H9 (cell line): ENCODE measurements at regions not wholly inside any gene's neighbourhood (a gene's known extent, or its start where the extent isn't known, plus 50 kb on each side); places are given as distances from the start of the nearest gene placed in this dataset.

Experiments used
- DNase-seq: peaks from one replicate; pipeline ENCODE4 v3.0.0-alpha.2; 2017
- H2AFZ ChIP-seq: one replicate; pipeline ENCODE4 v1.6.1; 2013; ENCODE audit warnings: mild to moderate bottlenecking, low read length, control low read depth, moderate library complexity
- H2AK5ac ChIP-seq: 2 replicates; pipeline ENCODE4 v1.6.1; 2013; ENCODE audit warnings: low read length, control low read depth, mixed read lengths; ENCODE audit not compliant: insufficient read length
- H2BK120ac ChIP-seq: one replicate; pipeline ENCODE4 v1.6.1; 2013; ENCODE audit warnings: low read depth, mild to moderate bottlenecking, low read length, control low read depth, inconsistent platforms; ENCODE audit not compliant: poor library complexity, severe bottlenecking
- H2BK12ac ChIP-seq: 2 replicates; pipeline ENCODE4 v1.6.1; 2013; ENCODE audit warnings: low read length, control low read depth, mixed read lengths, low read depth; ENCODE audit not compliant: insufficient read length
- H2BK15ac ChIP-seq: 2 replicates; pipeline ENCODE4 v1.6.1; 2013; ENCODE audit warnings: low read depth, low read length, control low read depth
- H2BK20ac ChIP-seq: one replicate; pipeline ENCODE4 v1.6.1; 2013; ENCODE audit warnings: low read depth, mild to moderate bottlenecking, low read length, control low read depth, inconsistent platforms; ENCODE audit not compliant: poor library complexity, severe bottlenecking
- H2BK5ac ChIP-seq: 2 replicates; pipeline ENCODE4 v1.6.1; 2013; ENCODE audit warnings: low read length, control low read depth, mixed read lengths; ENCODE audit not compliant: insufficient read length
- H3K14ac ChIP-seq: 2 replicates; pipeline ENCODE4 v1.6.1; 2013; ENCODE audit warnings: low read length, control low read depth; ENCODE audit not compliant: insufficient read depth
- H3K18ac ChIP-seq: 2 replicates; pipeline ENCODE4 v1.6.1; 2013; ENCODE audit warnings: low read depth, mild to moderate bottlenecking, mixed read lengths, low read length, control low read depth; ENCODE audit not compliant: insufficient read length
- H3K23ac ChIP-seq: 2 replicates; pipeline ENCODE4 v1.6.1; 2013; ENCODE audit warnings: low read length, control low read depth, mixed read lengths, low read depth; ENCODE audit not compliant: insufficient read length
- H3K23me2 ChIP-seq: 2 replicates; pipeline ENCODE4 v1.6.1; 2013; ENCODE audit warnings: low read depth, mild to moderate bottlenecking, mixed read lengths, low read length, control low read depth; ENCODE audit not compliant: insufficient read length, poor library complexity, severe bottlenecking
- H3K27ac ChIP-seq: 2 replicates; pipeline ENCODE4 v1.5.1; 2013; ENCODE audit warnings: low read length, control low read depth, mixed read lengths, low read depth; ENCODE audit not compliant: insufficient read length
- H3K27me3 ChIP-seq: 2 replicates; pipeline ENCODE4 v1.6.1; 2013; ENCODE audit warnings: low read length, control low read depth, inconsistent platforms; ENCODE audit not compliant: insufficient read depth
- H3K4ac ChIP-seq: 2 replicates; pipeline ENCODE4 v1.6.1; 2013; ENCODE audit warnings: low read depth, mild to moderate bottlenecking, control low read depth, inconsistent platforms, low read length, moderate library complexity
- H3K4me1 ChIP-seq: 2 replicates; pipeline ENCODE4 v1.6.1; 2013; ENCODE audit warnings: low read length, control low read depth, inconsistent platforms; ENCODE audit not compliant: insufficient read depth
- H3K4me2 ChIP-seq: 2 replicates; pipeline ENCODE4 v1.6.1; 2013; ENCODE audit warnings: low read length, control low read depth, mixed read lengths; ENCODE audit not compliant: insufficient read length, insufficient read depth
- H3K56ac ChIP-seq: 2 replicates; pipeline ENCODE4 v1.6.1; 2013; ENCODE audit warnings: low read depth, mild to moderate bottlenecking, mixed read lengths, low read length, control low read depth; ENCODE audit not compliant: insufficient read length
- H3K79me1 ChIP-seq: 2 replicates; pipeline ENCODE4 v1.6.1; 2013; ENCODE audit warnings: low read depth, mild to moderate bottlenecking, moderate library complexity, low read length, control low read depth, inconsistent platforms; ENCODE audit not compliant: insufficient read depth, poor library complexity, severe bottlenecking
- H3K79me2 ChIP-seq: 2 replicates; pipeline ENCODE4 v1.6.1; 2013; ENCODE audit warnings: low read length, control low read depth, inconsistent platforms; ENCODE audit not compliant: insufficient read depth
- H3K9ac ChIP-seq: 2 replicates; pipeline ENCODE4 v1.6.1; 2013; ENCODE audit warnings: low read length, control low read depth, mixed read lengths; ENCODE audit not compliant: insufficient read length; ENCODE audit errors: extremely low read depth
- H3K9me3 ChIP-seq: one replicate; pipeline ENCODE4 v1.6.1; 2013; ENCODE audit warnings: low read depth, low read length, inconsistent platforms; ENCODE audit not compliant: control insufficient read depth
- H3T11ph ChIP-seq: one replicate; pipeline ENCODE4 v1.6.1; 2013; ENCODE audit warnings: mild to moderate bottlenecking, low read length, control low read depth, inconsistent platforms
- H4K20me1 ChIP-seq: one replicate; pipeline ENCODE4 v1.6.1; 2013; ENCODE audit not compliant: control insufficient read depth, insufficient read length, insufficient read depth
- H4K5ac ChIP-seq: 2 replicates; pipeline ENCODE4 v1.6.1; 2013; ENCODE audit warnings: low read depth, mild to moderate bottlenecking, mixed read lengths, low read length, control low read depth; ENCODE audit not compliant: insufficient read length
- H4K8ac ChIP-seq: replicated peaks from 2 replicates; pipeline ENCODE4 v1.6.1; 2013; ENCODE audit warnings: low read length, control low read depth, mixed read lengths, low read depth; ENCODE audit not compliant: insufficient read length
- H4K91ac ChIP-seq: 2 replicates; pipeline ENCODE4 v1.6.1; 2013; ENCODE audit warnings: low read depth, mild to moderate bottlenecking, moderate library complexity, mixed read lengths, low read length, control low read depth; ENCODE audit not compliant: insufficient read length
- H3K27ac Mint-ChIP-seq, 3 experiments: 2 replicates in 2 of 3; 3 replicates in 1 of 3; pipeline ENCODE4 v1.8.0; 2020 to 2021; ENCODE audit warnings: mixed read lengths in 3 of 3, mild to moderate bottlenecking in 1 of 3, moderate library complexity in 1 of 3
- H3K27me3 Mint-ChIP-seq: 2 replicates; pipeline ENCODE4 v1.8.0; 2021; ENCODE audit warnings: low read depth, mild to moderate bottlenecking, moderate library complexity, mixed read lengths
- H3K36me3 Mint-ChIP-seq, 3 experiments: 2 replicates in 2 of 3; 3 replicates in 1 of 3; pipeline ENCODE4 v1.8.0; 2020 to 2021; ENCODE audit warnings: low read depth in 3 of 3, mixed read lengths in 3 of 3; ENCODE audit not compliant: insufficient read depth in 1 of 3
- H3K4me1 Mint-ChIP-seq, 2 experiments: 2 replicates each; pipeline ENCODE4 v1.8.0; 2020; ENCODE audit warnings: mixed read lengths in 2 of 2
- H3K4me3 Mint-ChIP-seq, 2 experiments: 2 replicates in 1 of 2; 3 replicates in 1 of 2; pipeline ENCODE4 v1.8.0; 2020 to 2021; ENCODE audit warnings: mild to moderate bottlenecking in 2 of 2, mixed read lengths in 2 of 2, moderate library complexity in 1 of 2
- H3K9me3 Mint-ChIP-seq, 2 experiments: 2 replicates in 1 of 2; 3 replicates in 1 of 2; pipeline ENCODE4 v1.8.0; 2020; ENCODE audit warnings: mild to moderate bottlenecking in 2 of 2, mixed read lengths in 2 of 2, moderate library complexity in 1 of 2
- WGBS: extraction: QIAGEN DNeasy Blood & Tissue Kit; methylation state at CpG from one replicate; pipeline ENCODE4 v1.1.7; 2013; ENCODE audit warnings: missing lambda C conversion rate, low lambda C conversion rate, mixed read lengths; ENCODE audit not compliant: insufficient read length; ENCODE audit errors: extremely low coverage; 5-methylcytosine and 5-hydroxymethylcytosine counted together
- TF ChIP-seq, protein P1 (sequence below): fragments of 200-600 bp; sonication (generic); conservative IDR thresholded peaks from 3 replicates; pipeline ENCODE4 v1.8.0; 2021; ENCODE audit warnings: antibody characterized with exemption, mild to moderate bottlenecking

DNA sequence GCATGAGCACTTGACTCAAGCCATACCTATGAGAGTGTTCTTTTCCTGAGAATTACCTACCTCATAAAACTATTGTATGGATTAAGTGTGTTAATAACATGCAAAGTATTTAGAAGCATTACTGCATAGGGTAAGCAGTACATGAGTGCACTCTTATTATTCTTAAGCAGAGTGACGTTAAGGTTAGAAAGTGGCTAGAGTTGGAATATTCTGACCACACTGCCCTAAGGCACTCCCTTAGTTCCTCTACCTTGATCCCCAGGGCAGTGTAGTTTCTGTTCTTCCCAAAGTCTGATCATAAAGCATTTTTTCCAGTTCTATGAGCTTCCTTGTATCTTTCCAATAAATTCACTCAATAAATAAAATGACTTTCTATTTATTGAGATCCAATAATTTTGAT, 189.2 kb downstream of the PCSK1 start:
- Histone ChIP-seq H2BK120ac (no peak overlapping the region), H3K27ac (no peak overlapping the region), H3K56ac (no peak overlapping the region), H2BK12ac (no peak overlapping the region), H3K9ac (no peak overlapping the region), H3K4me1 (no peaks in the 10 kb centered on the region), H4K5ac (no peak overlapping the region), H3T11ph (no peak overlapping the region), H3K23me2 (no peaks in the 10 kb centered on the region), H2AK5ac (no peak overlapping the region), H2AFZ (no peak overlapping the region), H3K23ac (no peak overlapping the region), H3K79me1 (no peaks in the 10 kb centered on the region), H3K4me2 (no peak overlapping the region), H2BK15ac (no peak overlapping the region), H2BK20ac (no peak overlapping the region), H3K4ac (no peak overlapping the region), H3K9me3 (no peaks in the 10 kb centered on the region), H2BK5ac (no peak overlapping the region), H3K14ac (no peak overlapping the region), H3K18ac (no peak overlapping the region), H3K27me3 (no peaks in the 10 kb centered on the region), H4K8ac (no peak overlapping the region), H3K79me2 (no peaks in the 10 kb centered on the region), H4K20me1 (no peaks in the 10 kb centered on the region), H4K91ac (no peak overlapping the region)
- Mint-ChIP-seq H3K27ac (no peak overlapping the region), H3K4me3 (no peak overlapping the region), H3K4me1 (peaks cover 3 to 4% of the 10 kb centered on the region in 2 experiments; a peak in 3 of 4 replicates), H3K9me3 (peaks cover 0 to 3% of the 10 kb centered on the region in 2 experiments; a peak in 2 of 5 replicates), H3K36me3 (no peaks in the 10 kb centered on the region), H3K27me3 (no peaks in the 10 kb centered on the region)
- no CpG with 5 or more reads among the region's 1 CpG for WGBS
- TF ChIP-seq, protein P1, sequence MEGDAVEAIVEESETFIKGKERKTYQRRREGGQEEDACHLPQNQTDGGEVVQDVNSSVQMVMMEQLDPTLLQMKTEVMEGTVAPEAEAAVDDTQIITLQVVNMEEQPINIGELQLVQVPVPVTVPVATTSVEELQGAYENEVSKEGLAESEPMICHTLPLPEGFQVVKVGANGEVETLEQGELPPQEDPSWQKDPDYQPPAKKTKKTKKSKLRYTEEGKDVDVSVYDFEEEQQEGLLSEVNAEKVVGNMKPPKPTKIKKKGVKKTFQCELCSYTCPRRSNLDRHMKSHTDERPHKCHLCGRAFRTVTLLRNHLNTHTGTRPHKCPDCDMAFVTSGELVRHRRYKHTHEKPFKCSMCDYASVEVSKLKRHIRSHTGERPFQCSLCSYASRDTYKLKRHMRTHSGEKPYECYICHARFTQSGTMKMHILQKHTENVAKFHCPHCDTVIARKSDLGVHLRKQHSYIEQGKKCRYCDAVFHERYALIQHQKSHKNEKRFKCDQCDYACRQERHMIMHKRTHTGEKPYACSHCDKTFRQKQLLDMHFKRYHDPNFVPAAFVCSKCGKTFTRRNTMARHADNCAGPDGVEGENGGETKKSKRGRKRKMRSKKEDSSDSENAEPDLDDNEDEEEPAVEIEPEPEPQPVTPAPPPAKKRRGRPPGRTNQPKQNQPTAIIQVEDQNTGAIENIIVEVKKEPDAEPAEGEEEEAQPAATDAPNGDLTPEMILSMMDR, result no peak
- DNase-seq, result no peak
